NCI-H146 treated with DMSO at 0.1 percent for 48 hours (cell line): ENCODE measurements at regions not wholly inside any gene's neighbourhood (a gene's known extent, or its start where the extent isn't known, plus 50 kb on each side); places are given as distances from the start of the nearest gene placed in this dataset.

Experiments
- DNase-seq: peaks from one replicate; lab custom pipeline; 2025; ENCODE audit not compliant: unreplicated experiment; lab: John Stamatoyannopoulos, UW

DNA sequence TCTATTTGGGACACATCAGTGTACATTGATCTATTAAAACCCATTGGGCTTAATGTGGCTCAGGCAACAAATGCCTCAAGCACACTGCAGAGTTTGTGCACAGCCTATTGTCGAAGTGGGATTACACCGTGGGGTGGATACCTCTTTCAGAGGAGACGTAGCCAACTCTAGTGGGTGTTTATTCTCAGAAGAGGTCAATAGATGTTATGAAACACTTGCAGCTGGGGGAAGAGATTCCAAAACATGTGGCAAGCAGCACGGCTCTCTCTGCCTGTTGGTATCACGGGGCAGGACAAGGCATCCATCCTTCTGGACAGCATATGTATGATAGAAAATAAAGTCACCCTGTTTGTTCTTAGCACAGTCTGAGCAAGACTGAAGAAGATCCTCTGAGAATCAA is 121.4 kb upstream of the COPS8 start:
- no peak for DNase-seq

DNA sequence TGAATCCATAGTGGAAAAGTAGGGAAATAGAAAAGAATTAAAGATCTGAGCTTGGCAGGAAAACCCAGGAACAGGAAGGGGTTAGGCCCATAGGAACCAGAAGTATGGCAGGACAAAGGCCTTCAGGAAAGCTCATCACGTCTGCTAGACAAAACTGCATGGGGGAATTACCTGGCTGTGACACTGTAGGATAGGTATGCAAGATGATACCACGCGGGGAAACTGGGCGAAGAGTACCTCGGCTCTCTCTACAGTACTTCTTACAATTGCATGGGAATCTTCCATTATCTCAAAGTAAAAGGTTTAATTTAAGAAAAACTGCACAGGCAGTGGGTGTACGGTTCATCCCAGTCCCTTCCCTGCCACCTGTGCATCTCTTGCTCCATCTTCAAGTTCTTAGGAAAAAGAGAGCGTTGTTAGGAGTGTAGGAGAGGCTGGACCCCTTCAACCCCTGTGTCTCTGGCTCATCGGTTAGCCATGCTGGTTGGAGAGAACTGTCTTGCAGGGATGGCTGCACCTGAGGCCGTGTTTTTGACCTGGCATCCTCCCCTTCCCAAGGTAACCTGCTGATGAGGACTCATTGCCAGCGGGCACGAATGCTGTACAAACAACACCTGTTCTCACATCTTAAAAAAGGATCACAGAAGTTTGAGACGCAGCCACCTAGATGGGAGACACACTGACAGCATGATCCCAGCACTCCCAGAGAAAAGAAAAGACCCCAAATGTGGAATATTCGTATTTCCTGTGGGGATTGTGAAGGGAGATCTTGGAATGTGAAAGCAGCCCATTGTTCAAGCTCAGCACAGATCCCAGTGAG is 120.5 kb upstream of the COPS8 start:
- DNase-seq, result no peak

GRCh38 chr2:236965841-236966096 is 119.9 kb upstream of the COPS8 start:
- DNase-seq, result no peak

DNA sequence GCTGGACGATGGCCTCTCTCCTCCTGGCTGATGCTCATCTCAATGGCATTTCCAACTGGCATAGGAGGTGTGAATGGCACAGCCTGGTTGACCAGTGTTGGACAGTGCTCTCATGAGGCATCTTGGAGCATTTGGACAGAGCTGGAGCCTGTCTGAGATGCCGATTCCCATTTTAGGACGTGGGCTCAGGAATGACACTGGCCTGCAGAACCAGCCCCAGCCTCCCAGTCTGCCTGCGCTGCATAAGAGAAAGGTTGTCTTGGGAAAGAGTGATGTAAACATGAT is 118.2 kb upstream of the COPS8 start:
- DNase-seq, result no peak

DNA sequence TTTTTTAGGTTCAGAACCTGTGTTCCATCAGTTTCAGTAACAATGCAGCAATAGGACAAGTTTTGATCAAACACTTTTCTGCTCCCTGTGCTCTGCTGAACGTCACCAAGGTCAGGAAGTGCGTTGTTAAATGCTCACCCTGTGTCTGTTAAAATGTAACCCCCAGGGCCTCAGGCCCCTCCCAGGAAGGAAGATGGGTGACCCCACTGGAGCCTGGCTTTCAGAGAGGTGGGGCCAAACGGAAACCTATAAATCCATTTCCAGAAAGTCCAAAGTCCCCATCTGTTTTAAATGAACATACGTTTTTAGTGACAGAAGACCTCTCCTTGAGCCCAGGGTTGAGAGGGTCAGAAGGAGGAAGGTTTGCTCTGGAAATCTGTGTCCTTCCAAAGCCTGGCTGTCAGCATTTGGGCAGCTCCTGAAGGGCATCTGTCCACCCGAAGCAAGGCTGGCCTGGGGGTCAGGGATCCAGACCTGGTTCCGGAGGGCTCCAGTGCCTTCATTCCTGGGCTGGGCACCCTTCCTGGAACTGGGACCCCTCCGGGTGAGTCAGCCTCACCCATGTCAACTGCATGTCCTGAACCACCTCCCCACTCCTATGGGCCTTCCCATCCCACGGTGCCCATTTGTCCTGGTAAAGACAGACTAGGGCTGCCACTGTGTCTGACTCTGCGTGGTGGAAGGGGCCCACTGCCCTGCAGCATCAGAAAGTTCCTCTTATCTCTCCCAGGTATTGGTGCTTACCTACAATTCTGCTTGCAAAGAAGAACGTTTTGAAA is 117.4 kb upstream of the COPS8 start:
- DNase-seq, result no peak

- no peak for DNase-seq
Observed at GRCh38 chr2:236968880-236969534, 116.7 kb upstream of the COPS8 start.

DNA sequence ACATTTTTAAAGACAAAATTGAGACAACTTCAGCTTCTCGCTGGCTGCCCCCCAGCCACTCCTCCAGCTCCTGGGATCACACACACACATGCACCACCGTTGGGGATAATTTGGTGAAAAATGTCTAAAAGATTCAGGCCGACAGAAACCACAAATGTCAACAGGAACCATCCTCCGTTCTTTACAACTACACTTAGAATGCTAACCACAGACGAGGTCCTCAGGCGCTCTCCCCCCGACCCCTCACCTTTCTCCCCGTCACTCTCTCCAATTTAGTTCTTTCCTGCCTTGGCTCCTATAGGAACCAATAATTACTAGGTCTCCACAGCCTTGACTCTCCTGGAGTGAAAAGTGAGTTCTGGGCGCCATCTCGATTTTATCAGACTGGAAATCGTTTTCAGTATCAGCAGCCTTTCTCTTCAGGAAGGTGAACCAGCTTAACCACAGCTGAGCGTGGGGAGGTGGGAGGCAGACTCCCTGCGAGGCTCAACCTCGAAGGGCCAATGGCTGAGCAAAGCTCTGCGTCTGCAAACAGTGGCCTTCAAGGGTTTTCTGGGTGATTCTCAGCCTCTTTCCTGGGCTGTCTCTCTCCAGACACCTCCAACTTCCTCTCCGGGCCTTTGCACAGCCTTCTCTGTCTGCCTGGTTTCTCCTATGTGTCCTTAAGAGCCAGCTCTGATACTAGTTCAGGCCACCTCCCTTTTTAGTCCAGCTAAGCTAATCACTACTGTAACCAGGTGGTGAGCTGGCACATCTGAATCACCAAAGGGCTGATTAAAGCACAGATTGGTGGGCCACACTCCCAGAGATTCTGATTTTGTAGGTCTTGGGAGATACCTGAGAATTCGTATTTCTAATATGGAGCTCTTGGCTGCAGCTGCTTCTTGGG is 115.7 kb upstream of the COPS8 start:
- no peak for DNase-seq

- DNase-seq, result no peak
Observed at GRCh38 chr2:236970656-236971010, 115.1 kb upstream of the COPS8 start.

DNA sequence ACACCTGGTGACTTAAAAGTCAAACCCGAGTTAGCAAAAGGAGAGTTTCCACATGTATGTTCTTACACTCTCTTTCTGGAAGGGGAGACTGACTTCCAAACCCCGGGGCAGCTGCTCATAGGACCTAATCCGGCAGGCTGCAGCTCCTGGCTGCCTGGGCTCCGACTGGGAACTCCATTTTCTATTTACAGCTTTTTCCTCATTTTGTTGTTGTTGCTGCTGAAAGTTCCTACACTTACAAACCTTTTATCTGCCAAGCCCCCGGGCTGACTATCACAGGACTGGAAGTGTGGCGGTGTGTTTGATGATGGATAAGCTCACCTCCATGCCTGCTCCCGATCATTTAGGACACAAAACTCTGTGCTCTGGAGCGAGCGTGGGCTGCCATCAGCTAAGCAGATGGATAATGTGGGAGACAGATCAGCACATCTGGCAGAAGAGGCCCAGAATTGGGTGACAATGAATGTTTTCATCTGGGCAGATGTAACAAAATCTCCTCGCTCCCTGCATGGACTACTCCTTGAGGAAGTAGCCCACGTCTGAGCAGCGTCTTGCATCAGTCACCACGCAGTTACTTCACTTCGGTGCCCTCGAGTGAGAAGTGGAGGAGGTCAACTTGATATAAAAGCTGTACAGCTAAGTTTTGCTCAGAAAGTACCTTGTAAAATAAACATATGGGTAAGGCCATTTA is 114.4 kb upstream of the COPS8 start:
- no peak for DNase-seq

- no peak for DNase-seq
Observed at GRCh38 chr2:236971919-236972381, 113.7 kb upstream of the COPS8 start.

DNA sequence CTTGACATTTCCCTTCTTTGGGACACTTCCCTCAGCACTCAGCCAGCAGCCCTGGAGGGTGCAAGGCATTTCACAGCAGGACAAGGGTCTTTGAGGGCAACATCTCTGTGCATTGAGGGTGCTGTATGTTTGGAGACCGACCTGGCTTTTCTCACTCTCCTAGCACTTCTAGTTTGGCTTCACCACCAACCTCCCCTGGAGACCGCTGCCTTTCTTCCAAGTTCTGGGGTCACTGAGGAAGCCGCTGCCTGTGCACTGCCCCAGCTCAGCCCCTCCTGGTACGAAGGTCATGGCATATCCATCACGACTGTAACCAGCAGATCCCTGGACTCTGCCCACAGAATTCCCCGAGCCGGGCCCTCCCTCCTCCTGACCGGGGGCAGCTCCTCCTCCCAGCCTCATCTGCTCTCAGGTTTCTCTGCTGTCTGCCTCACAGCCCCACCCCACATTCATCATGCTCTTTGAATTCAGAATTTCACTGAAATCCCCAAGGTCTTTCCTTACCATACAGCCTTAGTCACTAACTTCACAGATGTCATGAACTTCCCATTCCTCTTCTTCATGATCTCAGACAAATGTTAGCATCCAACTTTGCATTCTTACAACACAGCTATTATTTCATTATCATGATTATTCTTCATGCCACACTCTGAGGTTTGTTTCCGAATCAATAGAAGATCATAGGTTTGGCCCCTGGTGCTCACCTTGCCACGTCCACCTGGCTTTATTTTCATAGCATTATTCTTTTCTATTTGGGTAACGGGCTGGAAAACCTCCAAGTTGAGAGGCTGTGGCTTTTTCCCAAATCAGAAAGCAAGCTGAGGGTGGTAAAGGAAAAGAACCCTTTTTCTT is 113.0 kb upstream of the COPS8 start:
- no peak for DNase-seq

GRCh38 chr2:236973343-236973980 is 112.2 kb upstream of the COPS8 start:
- DNase-seq, result no peak

- no peak for DNase-seq
Observed at GRCh38 chr2:236974148-236974547, 111.5 kb upstream of the COPS8 start.

- DNase-seq, result no peak
Observed at GRCh38 chr2:236974752-236975151, 110.9 kb upstream of the COPS8 start.

GRCh38 chr2:236975766-236976165 is 109.9 kb upstream of the COPS8 start:
- DNase-seq, result no peak

DNA sequence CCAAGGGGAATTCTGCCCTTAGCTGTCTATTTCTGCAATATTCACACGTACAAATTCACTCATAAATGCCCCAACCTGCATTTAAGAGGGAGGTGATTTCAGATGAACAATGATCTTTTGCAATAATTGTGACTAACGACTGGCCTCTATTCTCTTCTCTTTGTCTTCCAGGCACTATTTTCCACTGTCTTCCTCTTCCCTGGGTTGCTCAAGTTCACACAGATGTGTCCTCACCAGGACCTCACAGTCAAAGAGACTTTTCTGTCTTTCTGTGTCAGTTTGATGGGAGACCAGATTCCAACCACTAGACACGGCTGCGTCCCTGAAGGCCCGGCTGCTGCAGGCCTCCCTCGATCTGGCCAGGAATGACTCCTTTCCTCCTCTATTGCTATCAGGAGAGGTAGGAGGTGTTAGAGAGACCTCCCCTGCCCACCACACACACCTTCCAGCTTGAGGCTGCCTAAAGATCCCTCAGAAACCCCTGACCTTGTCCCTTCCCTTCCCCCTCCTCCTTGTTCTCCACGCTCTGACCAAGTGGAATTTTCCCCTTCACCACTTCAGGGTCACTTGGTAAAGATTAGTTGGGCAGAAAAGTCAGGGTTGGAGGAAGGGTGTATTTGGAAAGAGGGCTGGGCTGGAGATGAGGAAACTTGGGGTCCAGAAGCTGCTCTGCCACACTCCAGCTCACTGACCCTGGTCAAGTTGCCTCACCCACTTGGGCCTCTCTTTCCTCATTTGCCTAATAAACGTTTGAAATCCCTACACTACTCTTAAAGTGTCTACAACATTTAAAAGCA is 109.2 kb upstream of the COPS8 start:
- no peak for DNase-seq

GRCh38 chr2:236977063-236977851 is 108.4 kb upstream of the COPS8 start:
- DNase-seq, result no peak

GRCh38 chr2:236977852-236978398 is 107.8 kb upstream of the COPS8 start:
- no peak for DNase-seq
